ENCODE measurements at regions not wholly inside any gene's neighbourhood (a gene's known extent, or its start where the extent isn't known, plus 50 kb on each side); places are given as distances from the start of the nearest gene placed in this dataset.

- no peak for DNase-seq (ENCODE audit: extremely low spot score)
- CTCF ChIA-PET, result interaction anchor here (1.2 to 7.1 kb wide), 4 partner anchors 15 to 313 kb away, joined by 3 to 40 read pairs (median 3); no protein-coding TSS in a partner anchor
- POLR2A ChIA-PET, result no interaction called here
- no peak for TF ChIP-seq CTCF (IDR thresholded peaks at IDR 0.05; ENCODE audit: control extremely low read depth, extremely low read depth, low read depth, missing control alignments)
Measured at GRCh38 chr14:31942166-31942841, 134.8 kb upstream of the ARHGAP5 start.

GRCh38 chr14:31943217-31943799, 133.8 kb upstream of the ARHGAP5 start:
- no peak for TF ChIP-seq CTCF (IDR thresholded peaks at IDR 0.05; ENCODE audit: control extremely low read depth, extremely low read depth, low read depth, missing control alignments)
- no peak for DNase-seq (ENCODE audit: extremely low spot score)
- ChIA-PET POLR2A (no interaction called here), CTCF (interaction anchor here (1.1 to 7.1 kb wide), 5 partner anchors 8 to 312 kb away, joined by 3 to 40 read pairs (median 3); no protein-coding TSS in a partner anchor)

- DNase-seq (ENCODE audit: extremely low spot score), result no peak
- CTCF ChIA-PET, result interaction anchor here (1.1 to 7.1 kb wide), 4 partner anchors 9 to 311 kb away, joined by 3 to 40 read pairs (median 3); no protein-coding TSS in a partner anchor
Measured at GRCh38 chr14:31943861-31944255, 133.2 kb upstream of the ARHGAP5 start.

GRCh38 chr14:31944256-31945073, 132.6 kb upstream of the ARHGAP5 start:
- TF ChIP-seq CTCF (IDR thresholded peaks at IDR 0.05; ENCODE audit: control extremely low read depth, extremely low read depth, low read depth, missing control alignments), result no peak
- POLR2A ChIA-PET, result no interaction called here
- DNase-seq (ENCODE audit: extremely low spot score), result no peak
- CTCF ChIA-PET, result interaction anchor here (7.1 kb wide), 1 partner anchor 17 kb away, joined by 40 read pairs; no protein-coding TSS in a partner anchor

More at GRCh38 chr14:31943861-31944255, 133.2 kb upstream of the ARHGAP5 start:
- POLR2A ChIA-PET, result no interaction called here
- TF ChIP-seq CTCF (IDR thresholded peaks at IDR 0.05; ENCODE audit: control extremely low read depth, extremely low read depth, low read depth, missing control alignments), result no peak

GRCh38 chr14:31945074-31945613, 132.0 kb upstream of the ARHGAP5 start:
- no peak for TF ChIP-seq CTCF (IDR thresholded peaks at IDR 0.05; ENCODE audit: control extremely low read depth, extremely low read depth, low read depth, missing control alignments)
- POLR2A ChIA-PET, result no interaction called here
- DNase-seq (ENCODE audit: extremely low spot score), result no peak
- CTCF ChIA-PET, result no interaction called here

- DNase-seq (ENCODE audit: extremely low spot score), result no peak
- ChIA-PET POLR2A (no interaction called here), CTCF (no interaction called here)
- TF ChIP-seq CTCF (IDR thresholded peaks at IDR 0.05; ENCODE audit: control extremely low read depth, extremely low read depth, low read depth, missing control alignments), result no peak
Measured at GRCh38 chr14:31945701-31946100, 131.4 kb upstream of the ARHGAP5 start.
